ENCODE measurements at regions not wholly inside any gene's neighbourhood (a gene's known extent, or its start where the extent isn't known, plus 50 kb on each side); places are given as distances from the start of the nearest gene placed in this dataset.

DNA sequence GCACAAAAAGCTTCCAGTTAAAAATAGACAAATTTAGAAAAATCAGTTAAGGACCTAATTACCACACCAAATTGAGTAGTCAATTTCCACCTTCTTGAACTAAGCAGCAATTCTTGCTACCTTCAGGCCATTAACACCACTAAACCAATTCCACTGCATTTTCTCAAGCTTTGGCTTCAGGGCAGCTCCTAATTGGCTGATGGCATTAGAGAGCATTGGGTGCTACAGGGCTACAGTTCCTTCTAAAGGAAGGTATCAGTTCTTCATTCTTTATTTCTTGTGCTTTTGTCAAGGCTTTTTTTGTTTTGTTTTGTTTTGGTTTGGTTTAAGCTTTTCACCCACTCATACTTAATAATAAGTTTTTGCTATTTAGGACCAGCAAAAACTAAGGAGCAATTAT lies 90.2 kb upstream of the FAM241A start:
- H3K4me2 ChIP-seq (ENCODE audit: low read depth, low read length), result no peak overlapping the region

GRCh38 chr4:112057470-112057869 lies 87.8 kb upstream of the FAM241A start:
- Histone ChIP-seq H3K4me1 (ENCODE audit: low read length) (no peaks in the 10 kb centered on the region), H2AFZ (ENCODE audit: low read length) (no peak overlapping the region), H3K27ac (ENCODE audit: low read length) (no peak overlapping the region), H3K36me3 (replicated peaks; ENCODE audit: insufficient read depth, low read length) (no peaks in the 10 kb centered on the region), H3K27me3 (replicated peaks; ENCODE audit: insufficient read depth, low read length) (no peaks in the 10 kb centered on the region), H3F3A (ENCODE audit: insufficient read depth, low read length) (no peaks in the 10 kb centered on the region), H3K4me2 (ENCODE audit: low read depth, low read length) (no peak overlapping the region), H3K9me2 (replicated peaks; ENCODE audit: insufficient read depth, low read length) (no peaks in the 10 kb centered on the region), H3K9ac (ENCODE audit: low read length) (no peak overlapping the region), H3K4me3 (ENCODE audit: low read length) (no peak overlapping the region), H4K20me1 (ENCODE audit: insufficient read depth, low read length) (no peaks in the 10 kb centered on the region), H3K79me2 (ENCODE audit: low read length) (no peaks in the 10 kb centered on the region), H3K9me3 (replicated peaks; ENCODE audit: insufficient read depth, low read length) (no peaks in the 10 kb centered on the region)
- no peak for TF ChIP-seq CTCF (IDR thresholded peaks at IDR 0.05; ENCODE audit: low read length)
- TF ChIP-seq EZH2phosphoT487 (IDR thresholded peaks at IDR 0.05; ENCODE audit: low read length), result no peak
- TF ChIP-seq EZH2 (optimal IDR thresholded peaks at IDR 0.05; ENCODE audit: low read depth, low read length), result no peak
- no peak for DNase-seq

More for the DNA sequence above, 90.2 kb upstream of the FAM241A start:
- Histone ChIP-seq H4K20me1 (ENCODE audit: insufficient read depth, low read length) (no peaks in the 10 kb centered on the region), H3K9ac (ENCODE audit: low read length) (no peak overlapping the region), H3K79me2 (ENCODE audit: low read length) (no peaks in the 10 kb centered on the region), H3K9me3 (replicated peaks; ENCODE audit: insufficient read depth, low read length) (no peaks in the 10 kb centered on the region), H2AFZ (ENCODE audit: low read length) (no peak overlapping the region), H3K27ac (ENCODE audit: low read length) (no peak overlapping the region), H3K36me3 (replicated peaks; ENCODE audit: insufficient read depth, low read length) (no peaks in the 10 kb centered on the region), H3F3A (ENCODE audit: insufficient read depth, low read length) (no peaks in the 10 kb centered on the region), H3K4me3 (ENCODE audit: low read length) (no peak overlapping the region), H3K4me1 (ENCODE audit: low read length) (no peaks in the 10 kb centered on the region), H3K27me3 (replicated peaks; ENCODE audit: insufficient read depth, low read length) (no peaks in the 10 kb centered on the region), H3K9me2 (replicated peaks; ENCODE audit: insufficient read depth, low read length) (no peaks in the 10 kb centered on the region)
- no peak for DNase-seq
- TF ChIP-seq EZH2 (optimal IDR thresholded peaks at IDR 0.05; ENCODE audit: low read depth, low read length) (no peak), CTCF (IDR thresholded peaks at IDR 0.05; ENCODE audit: low read length) (no peak), EZH2phosphoT487 (IDR thresholded peaks at IDR 0.05; ENCODE audit: low read length) (no peak)

GRCh38 chr4:112058433-112058832 lies 86.8 kb upstream of the FAM241A start:
- no peaks in the 10 kb centered on the region for H4K20me1 ChIP-seq (ENCODE audit: insufficient read depth, low read length)
- no peaks in the 10 kb centered on the region for H3K9me3 ChIP-seq (replicated peaks; ENCODE audit: insufficient read depth, low read length)
- no peaks in the 10 kb centered on the region for H3F3A ChIP-seq (ENCODE audit: insufficient read depth, low read length)
- TF ChIP-seq EZH2 (optimal IDR thresholded peaks at IDR 0.05; ENCODE audit: low read depth, low read length) (no peak), EZH2phosphoT487 (IDR thresholded peaks at IDR 0.05; ENCODE audit: low read length) (no peak), CTCF (IDR thresholded peaks at IDR 0.05; ENCODE audit: low read length) (no peak)
- no peak overlapping the region for H3K9ac ChIP-seq (ENCODE audit: low read length)
- no peaks in the 10 kb centered on the region for H3K27me3 ChIP-seq (replicated peaks; ENCODE audit: insufficient read depth, low read length)
- H3K4me3 ChIP-seq (ENCODE audit: low read length), result no peak overlapping the region
- no peak for DNase-seq
- H3K27ac ChIP-seq (ENCODE audit: low read length), result no peak overlapping the region
- no peaks in the 10 kb centered on the region for H3K79me2 ChIP-seq (ENCODE audit: low read length)
- no peak overlapping the region for H2AFZ ChIP-seq (ENCODE audit: low read length)
- H3K4me1 ChIP-seq (ENCODE audit: low read length), result no peaks in the 10 kb centered on the region
- no peaks in the 10 kb centered on the region for H3K9me2 ChIP-seq (replicated peaks; ENCODE audit: insufficient read depth, low read length)
- no peak overlapping the region for H3K4me2 ChIP-seq (ENCODE audit: low read depth, low read length)
- no peaks in the 10 kb centered on the region for H3K36me3 ChIP-seq (replicated peaks; ENCODE audit: insufficient read depth, low read length)

All from MM.1S (cell line).